GM19240 (cell line): ENCODE measurements at regions not wholly inside any gene's neighbourhood (a gene's known extent, or its start where the extent isn't known, plus 50 kb on each side); places are given as distances from the start of the nearest gene placed in this dataset.
"Not testable (repeated sequence)": the region's sequence is repeated elsewhere in the genome, so short reads cannot be mapped to it uniquely, and the experiment has no call there.

ENCODE experiments used
- DNase-seq: peaks from one replicate; pipeline ENCODE4 v3.0.0; 2011; ENCODE audit warnings: low spot score; ENCODE audit not compliant: insufficient read length

DNA sequence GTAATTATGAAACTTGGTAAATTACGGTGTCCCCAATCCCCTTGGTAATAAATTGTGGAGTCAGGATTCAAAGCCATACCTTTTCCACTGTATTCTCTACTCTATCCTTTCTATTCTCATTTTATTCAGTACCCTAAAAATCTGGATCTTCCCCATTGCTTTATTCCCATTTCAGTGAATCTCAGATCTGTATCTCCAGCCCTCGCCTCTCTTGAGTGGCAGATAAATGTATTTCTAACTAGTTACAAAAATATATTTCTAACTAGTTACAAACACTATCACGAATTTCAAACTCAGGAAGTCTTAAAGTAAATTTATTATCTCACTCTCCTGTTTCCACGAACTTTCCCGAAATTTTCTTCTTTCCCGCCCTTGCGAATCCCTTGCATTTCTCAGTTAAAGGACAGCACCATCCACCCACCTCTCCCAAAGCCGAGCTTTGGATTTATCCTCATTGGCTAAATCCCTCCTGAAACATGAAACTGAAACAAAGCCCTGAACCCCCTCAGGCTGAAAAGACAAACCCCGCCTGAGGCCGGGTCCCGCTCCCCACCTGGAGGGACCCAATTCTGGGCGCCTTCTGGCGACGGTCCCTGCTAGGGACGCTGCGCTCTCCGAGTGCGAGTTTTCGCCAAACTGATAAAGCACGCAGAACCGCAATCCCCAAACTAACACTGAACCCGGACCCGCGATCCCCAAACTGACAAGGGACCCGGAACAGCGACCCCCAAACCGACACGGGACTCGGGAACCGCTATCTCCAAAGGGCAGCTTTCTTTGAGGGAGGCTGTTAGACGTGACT lies 164.3 kb upstream of the PABPC3 start:
- no peak for DNase-seq

DNA sequence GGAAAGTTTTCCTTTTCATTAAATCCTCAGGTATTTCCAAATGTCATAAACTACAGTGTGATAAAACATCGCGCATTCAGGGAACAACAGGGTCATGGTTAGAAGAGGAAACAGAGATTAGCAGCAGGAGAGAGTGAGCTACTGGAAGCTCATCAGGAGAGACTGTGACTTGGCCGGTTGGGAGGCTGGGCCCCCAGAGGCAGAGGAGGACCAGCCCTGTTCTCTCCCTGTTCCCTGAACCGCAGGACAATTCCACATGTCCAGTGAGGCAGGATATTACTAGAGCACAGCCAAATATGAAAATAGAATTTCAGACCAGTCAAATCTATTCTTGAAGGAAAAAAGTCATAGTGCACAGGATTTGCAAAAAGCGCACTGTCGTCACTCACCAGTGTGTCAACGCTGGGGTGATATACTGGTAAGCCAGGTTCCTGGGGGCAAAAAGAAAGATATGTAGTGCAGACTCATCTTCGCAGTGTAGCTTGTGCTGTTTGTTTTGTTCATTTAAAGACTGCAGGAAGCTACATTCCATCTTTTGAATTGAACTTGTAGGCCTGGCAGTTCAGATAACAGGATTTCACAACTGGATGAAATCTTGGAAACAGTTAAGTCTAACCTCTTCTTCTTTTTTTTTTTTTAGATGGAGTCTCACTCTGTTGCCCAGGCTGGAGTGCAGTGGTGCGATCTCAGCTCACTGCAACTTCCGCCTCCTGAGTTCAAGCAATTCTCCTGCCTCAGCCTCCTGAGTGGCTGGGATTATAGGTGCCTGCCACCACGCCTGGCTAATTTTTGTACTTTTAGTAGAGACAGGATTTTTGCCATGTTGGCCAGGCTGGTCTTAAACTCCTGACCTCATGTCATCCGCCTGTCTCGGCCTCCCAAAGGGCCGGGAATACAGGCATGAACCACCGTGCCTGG lies 162.6 kb upstream of the PABPC3 start:
- not testable (repeated sequence) for DNase-seq

DNA sequence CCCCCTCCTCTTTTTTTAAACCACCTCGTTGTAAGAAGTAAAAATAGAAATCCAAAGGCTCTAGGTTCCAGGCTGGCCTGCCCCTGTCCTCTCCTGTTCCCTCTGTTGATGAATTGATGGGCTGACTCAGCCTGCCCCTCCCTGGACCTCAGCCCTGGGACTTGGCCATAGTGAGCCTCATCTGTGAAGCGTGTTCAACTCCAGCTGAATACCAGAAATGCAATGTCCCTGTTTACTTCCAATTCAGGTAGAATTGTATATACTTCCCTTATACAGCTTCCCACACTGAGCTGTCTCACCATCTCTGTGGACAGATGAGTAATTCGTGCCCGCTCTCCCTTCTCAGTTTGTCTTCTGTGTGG lies 161.9 kb upstream of the PABPC3 start:
- not testable (repeated sequence) for DNase-seq

DNA sequence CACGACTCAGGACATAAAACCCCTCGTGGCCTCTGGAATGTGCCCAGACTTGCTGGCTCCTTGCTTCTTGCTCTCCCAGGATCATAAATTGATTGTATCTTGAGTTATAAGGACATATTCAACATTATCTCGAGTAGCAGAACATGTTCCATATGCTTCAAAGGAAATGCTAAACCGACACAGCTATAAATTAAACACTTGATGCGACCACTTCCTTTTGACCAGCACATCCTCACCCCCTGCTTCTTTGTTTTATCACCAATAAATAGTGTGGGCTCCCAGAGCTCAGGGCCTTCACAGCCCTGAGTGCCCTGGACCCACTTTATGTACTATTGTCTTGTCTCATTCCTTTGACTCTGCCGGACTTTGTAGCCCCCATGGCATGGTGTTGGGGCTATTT lies 157.0 kb upstream of the PABPC3 start:
- no peak for DNase-seq

DNA sequence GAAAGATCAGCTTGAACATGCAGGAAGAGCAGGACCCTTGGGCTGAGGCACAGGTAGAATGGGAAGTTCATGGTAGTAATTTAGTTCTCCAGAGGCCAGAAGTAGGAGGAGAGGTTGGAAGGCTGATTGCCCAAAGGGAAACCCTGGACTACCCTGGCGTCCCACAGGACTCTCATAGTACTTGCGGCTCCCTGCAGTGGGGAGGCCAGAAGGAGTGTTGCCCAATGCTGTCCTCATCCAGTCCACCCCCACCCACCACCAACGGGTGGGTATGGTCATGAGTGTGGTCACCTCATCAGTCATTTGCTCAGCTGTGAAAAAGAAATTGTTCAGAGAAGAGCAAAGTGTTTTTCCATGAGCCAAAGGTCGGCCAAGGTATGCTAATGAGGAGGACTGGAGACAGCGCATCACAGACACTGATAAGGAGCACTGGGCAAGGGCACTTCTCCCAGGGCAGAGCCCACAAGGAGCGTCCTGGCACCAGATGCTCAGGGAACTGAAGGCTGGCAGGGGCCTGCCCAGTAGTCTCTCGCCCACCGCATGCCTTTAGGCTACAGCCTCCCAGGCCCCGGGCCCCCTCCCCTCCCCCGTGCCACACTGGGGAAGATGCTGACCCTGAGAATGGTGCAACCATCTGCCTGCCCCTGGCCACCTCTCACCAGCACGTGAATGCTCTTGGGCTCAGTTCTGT lies 154.8 kb upstream of the PABPC3 start:
- not testable (repeated sequence) for DNase-seq

DNA sequence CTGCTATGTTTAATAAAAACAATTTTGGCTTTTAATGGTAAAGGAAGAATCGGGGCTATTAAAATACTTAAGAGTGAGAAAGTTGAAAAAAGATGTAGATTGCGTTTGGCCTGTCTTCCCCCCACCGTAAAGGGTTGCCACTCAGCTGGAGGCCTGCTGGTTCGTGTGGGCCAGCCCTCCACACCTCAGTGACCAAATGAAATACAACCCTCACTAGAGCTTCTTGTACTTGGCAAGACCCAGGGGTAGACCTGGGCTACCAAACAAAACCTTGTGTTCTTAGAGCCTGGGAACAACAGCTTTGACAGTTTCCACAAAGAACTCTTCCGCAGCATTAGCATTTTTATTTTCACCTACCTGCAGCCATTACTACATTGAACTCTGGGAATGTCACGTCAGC lies 152.8 kb upstream of the PABPC3 start:
- DNase-seq, result no peak

DNA sequence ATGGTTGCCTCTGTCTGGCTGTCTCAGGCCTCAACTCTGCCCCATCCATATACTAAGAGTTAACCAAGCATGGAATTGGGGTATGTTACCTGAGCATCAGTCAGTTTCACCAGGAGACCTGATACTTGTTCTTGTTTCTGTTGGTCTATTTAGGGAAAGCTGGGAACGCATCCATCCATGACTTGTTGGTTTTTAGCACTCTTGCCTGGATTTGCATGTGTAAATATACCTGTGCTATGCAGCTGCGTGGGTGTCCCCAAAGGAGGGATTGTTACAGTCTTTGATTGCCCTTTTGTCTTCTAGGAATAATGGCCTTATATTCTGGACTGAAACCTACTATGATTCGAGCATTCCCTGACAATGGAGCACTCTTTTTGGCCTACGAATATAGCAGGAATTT lies 151.9 kb upstream of the PABPC3 start:
- DNase-seq, result not testable (repeated sequence)

DNA sequence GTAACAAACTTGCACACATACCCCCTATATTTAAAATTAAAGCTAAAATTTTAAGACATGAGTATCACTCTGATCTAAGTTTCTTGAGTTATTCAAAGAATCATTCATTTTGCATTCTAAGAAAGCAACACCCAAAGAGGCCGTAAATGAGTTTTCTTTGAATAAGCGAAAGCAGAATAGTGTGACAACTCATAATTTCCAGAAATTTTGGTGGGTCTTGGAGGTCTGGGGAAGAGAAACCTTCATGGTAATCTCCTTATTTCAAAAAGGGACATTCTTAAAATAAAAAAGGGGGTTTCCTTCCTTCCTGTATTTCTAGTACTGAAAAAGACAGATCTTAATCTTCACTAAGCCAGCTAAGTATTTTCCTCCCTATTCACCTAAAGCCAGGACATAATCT lies 147.0 kb upstream of the PABPC3 start:
- DNase-seq, result not testable (repeated sequence)

DNA sequence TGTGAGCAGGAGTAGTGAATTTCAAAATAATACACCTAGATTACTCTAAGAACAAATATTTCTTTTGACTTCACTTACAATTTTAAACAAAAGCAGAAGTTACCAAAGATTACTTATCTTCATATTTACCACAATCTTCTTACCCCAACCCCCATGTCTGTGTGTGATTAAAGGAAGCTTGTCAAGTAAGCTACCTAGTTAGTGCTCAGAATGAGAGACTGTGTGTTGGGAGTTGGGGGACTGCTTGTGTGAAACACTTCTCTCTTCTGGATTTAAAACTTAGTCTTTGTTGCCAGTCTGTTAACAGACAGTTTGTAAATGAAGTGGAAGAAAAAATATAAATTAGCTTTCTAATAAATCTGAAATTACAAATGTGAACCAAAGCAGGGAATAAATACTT lies 145.3 kb upstream of the PABPC3 start:
- not testable (repeated sequence) for DNase-seq

DNA sequence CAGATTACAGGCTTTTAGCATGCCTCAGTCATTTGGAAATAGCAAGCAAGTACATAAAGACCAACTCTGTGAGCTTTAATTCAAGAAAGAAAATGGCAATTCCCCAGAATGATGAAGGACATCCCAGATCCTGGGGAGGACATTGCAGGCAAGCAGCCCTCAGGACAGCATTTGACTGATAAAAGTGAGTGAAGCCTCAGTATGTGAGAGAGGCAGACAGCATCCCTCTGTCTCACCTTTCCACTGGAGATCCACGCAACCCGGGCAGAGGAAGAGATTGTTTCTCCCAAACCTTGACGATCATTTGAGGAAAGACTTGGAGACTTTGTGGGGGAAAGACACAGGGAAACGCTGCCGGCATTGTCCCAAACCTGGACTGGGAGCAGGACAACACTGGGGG lies 128.0 kb upstream of the PABPC3 start:
- DNase-seq, result not testable (repeated sequence)

DNA sequence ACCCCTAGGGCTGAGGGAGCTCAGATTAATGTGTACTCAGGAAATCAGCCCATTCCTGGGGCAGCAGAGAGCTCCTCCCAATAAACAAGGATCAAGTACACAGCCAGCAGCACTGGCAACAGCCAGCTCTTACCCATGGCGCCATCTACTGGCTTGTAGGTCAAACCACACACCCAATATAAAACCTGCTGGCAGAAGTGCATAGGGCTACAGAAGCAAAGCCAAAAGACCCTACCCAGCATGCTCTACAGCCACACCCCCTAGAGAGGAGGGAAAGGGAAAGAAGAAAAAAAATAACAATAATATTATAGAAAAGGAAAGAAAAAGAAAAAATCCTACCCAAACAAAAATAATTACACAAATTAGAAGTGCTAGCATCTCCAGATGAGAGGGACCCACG lies 127.5 kb upstream of the PABPC3 start:
- not testable (repeated sequence) for DNase-seq

DNA sequence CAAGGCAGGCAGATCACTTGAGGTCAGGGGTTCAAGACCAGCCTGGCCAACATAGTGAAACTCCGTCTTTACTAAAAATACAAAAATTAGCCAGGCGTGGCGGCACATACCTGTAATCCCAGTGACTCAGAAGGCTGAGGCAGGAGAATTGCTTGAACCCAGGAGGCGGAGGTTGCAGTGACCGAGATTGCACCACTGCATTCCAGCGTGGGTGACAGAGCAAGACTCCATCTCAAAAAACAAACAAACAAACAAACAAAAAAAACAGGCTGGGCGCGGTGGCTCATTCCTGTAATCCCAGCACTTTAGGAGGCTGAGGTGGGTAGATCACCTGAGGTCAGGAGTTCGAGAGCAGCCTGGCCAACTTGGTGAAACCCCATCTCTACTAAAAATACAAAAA lies 122.8 kb upstream of the PABPC3 start:
- DNase-seq, result not testable (repeated sequence)

DNA sequence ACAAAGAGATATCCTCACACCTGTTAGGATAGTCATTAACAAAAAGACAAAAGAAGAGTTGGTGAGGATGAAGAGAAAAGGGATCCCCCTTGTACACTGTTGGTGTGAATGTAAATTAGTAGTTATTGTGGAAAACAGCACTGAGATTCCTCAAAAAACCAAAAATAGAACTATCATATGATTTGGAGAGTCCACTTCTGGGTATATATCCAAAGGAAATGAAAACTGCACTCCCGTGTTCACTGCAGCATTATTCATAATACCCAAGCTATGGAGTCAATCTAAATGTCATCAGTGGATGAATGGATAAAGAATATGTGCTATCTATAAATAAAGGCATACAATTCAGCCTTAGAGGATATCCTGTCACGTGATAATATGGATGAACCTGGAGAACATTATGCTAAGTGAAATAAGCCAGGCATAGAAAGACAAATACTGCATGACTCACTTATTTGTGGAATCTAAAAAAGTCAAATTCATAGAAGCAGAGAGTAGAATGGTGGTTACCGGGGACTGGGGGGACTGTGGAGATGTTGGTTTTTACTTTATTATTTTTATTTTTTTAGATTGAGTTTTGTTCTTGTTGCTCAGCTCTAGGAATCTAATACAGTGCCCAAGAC lies 114.6 kb upstream of the PABPC3 start:
- not testable (repeated sequence) for DNase-seq

DNA sequence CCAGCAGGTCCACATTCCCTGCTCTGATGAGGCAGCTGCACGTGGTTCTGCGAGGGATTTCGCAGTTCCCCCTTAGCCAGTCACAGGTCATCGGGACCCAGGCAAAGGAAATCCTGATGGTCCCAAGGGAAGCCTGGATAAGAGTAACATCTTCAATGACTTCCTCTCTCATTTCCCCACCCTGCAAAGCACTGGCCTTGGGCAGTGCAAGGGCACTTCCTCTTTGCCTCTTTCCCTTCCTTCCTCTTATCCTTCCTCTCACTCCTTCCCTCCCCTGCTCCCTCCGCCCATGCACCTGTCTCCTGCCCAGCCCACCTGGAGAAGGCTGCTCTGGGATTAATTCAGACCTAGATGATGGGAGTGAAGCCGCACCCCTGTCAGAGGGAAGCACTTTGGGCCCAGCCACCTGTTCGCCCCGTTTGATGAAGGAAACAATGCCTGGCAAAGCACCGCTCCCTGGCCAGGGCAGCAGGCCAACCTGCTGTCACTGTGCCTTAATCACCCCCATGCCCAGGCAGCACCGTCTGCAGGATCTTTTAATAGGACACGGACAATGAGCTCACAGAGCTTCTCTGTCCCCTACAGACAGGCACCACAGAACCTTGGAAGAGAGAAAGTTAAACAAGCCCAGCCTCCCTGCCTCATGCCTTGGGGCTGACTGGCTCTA lies 113.5 kb upstream of the PABPC3 start:
- no peak for DNase-seq

DNA sequence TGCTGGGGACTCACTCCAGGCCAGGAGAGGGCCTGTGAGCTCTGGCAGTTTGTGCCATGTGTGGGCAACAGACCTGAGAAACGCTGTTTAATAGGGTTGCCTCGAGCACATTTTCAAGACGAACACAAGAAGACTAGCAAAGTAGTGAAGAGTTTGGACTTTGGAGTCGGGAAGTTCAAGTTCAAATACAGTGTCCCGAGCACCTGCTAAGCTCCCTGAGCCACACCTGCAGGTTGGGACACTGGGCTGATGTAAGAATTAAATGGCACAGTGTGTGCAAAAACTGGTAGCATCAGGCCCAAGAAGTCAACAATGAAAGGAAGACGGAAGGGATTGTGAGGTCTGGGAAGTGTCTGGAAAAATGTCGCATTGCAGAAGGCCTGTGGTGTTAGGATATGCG lies 112.8 kb upstream of the PABPC3 start:
- no peak for DNase-seq

DNA sequence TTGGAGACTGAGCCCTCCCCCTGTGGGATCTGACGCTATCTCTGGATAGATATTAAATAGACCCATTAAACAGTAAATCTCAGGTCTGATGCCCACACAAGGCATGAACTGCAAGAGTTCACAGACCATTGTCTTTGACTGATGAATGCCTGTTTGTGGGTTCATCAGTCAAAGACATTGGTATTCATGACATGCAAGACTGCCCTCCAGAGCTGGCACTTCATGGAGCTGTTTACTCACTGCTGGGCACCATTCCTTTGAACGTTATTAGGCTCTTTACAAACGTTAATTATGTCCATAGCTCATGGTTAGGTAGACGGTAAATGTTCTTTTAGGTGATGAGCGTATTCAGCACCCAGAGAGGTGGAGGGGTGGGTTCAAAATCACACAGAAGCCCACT lies 111.8 kb upstream of the PABPC3 start:
- DNase-seq, result no peak

DNA sequence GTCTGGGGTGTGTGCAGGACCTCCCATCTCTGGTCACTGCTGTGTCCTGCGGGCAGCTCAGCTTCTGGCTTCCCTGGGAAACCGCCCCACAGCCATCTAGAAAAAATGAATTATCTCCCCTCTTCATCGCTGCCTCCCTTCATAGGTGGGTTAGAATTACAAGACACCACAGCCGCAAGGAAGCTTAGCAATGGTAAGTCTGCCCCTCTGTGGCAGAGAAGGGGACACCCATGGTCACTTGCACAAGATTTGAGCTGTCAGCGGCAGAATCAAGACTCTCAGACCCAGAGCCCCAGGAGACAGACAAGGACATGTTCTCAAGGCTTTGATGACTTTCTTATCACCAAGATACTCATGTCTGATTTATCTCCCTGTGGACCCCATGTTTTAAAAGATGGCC lies 110.8 kb upstream of the PABPC3 start:
- no peak for DNase-seq

DNA sequence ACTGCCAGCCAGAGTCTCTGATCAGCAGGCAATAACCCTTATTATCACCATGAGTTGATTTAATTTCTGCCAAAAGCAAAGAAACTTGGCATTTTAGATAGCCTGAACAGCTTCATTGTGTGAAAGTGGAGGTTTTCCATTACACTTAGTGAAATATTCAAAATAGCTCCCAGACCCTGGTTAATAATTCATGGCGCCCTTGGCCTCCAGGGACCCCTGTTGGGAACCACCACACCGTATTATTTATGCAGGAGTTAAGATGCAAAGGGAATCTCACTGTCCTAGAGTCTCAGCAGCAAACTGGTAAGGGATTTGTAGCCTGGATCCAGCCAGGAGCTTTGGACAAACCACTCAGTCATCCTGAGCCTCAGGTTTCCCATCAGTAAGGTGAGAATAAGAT lies 110.0 kb upstream of the PABPC3 start:
- no peak for DNase-seq

DNA sequence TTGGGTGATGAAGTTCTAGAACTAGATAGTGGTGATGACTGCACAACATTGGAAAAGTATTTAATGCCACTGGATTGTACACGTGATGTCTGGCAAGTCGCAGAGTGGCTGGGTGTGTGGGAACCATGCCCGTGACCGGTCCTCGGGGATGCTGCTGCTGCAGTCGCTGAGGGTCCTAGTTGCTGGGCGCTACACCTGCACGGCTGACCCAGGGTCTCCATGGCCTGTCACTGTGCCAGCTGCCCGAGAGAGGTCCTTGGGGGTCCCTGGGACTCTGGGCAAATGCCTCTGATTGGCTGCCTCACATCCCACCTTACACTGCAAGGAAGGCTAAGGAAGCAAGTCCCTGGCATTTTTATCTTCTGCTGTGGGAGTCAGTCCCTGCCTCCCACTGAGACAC lies 109.1 kb upstream of the PABPC3 start:
- DNase-seq, result no peak

DNA sequence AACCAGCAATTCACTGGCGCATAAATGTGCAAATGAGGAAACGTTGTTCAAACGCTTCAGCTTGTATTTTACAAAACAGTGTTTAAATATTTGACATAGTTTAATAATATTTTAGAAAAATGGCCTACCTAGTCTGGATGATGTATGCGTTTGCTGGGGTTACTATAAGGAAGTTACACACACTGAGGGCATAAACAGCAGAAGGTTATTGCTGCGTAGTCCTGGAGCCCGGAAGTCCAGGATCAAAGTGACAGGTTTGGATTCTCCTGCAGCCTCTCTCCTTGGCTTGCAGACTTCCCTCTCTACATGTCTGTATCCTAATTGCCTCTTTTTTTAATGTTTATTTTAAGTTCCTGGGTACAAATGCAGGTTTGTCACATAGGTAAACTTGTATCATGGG lies 106.0 kb upstream of the PABPC3 start:
- not testable (repeated sequence) for DNase-seq

DNA sequence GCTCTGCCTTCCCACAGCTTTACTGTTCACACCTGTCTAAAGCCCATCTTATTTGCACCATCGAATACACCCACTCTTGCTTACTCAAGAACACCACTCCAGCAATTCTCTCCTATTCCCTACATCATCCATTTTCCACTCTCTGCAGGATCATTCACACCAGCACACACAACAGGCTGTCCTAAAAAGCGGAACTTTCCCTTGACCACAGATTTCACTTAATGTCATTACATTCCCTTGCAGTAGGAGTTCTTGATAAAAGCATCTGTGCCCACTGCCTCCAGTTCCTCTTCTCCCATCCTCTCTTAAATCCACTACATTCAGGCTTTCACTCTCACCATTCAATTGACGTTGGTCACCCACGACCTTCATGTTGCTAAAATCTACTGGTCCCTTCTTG lies 103.0 kb upstream of the PABPC3 start:
- not testable (repeated sequence) for DNase-seq
